Chondrocyte (in vitro differentiated cells): ENCODE measurements at regions not wholly inside any gene's neighbourhood (a gene's known extent, or its start where the extent isn't known, plus 50 kb on each side); places are given as distances from the start of the nearest gene placed in this dataset.

Experiments
- DNase-seq: peaks from one replicate; pipeline ENCODE4 v3.0.0; 2021; ENCODE audit warnings: mixed read lengths, low spot score
- H3K27ac Mint-ChIP-seq: one replicate; pipeline ENCODE4 v1.8.0; 2021; ENCODE audit warnings: mild to moderate bottlenecking, moderate library complexity, mixed read lengths; ENCODE audit not compliant: unreplicated experiment
- H3K27me3 Mint-ChIP-seq: 2 replicates; pipeline ENCODE4 v1.8.0; 2021; ENCODE audit warnings: low read depth, mixed read lengths
- H3K36me3 Mint-ChIP-seq: 2 replicates; pipeline ENCODE4 v1.8.0; 2021; ENCODE audit warnings: low read depth, mixed read lengths
- H3K4me1 Mint-ChIP-seq: 2 replicates; pipeline ENCODE4 v1.8.0; 2021; ENCODE audit warnings: low read depth, mild to moderate bottlenecking, mixed read lengths
- H3K4me3 Mint-ChIP-seq: one replicate; pipeline ENCODE4 v1.8.0; 2021; ENCODE audit warnings: mild to moderate bottlenecking, moderate library complexity, mixed read lengths; ENCODE audit not compliant: unreplicated experiment
- H3K9me3 Mint-ChIP-seq: 2 replicates; pipeline ENCODE4 v1.8.0; 2021; ENCODE audit warnings: low read depth, mixed read lengths
- CTCF ChIP-seq: fragments of 200-600 bp; sonication (generic); IDR thresholded peaks from 2 replicates; pipeline ENCODE4 v1.5.0; 2021; ENCODE audit warnings: antibody characterized with exemption, mild to moderate bottlenecking, moderate library complexity

DNA sequence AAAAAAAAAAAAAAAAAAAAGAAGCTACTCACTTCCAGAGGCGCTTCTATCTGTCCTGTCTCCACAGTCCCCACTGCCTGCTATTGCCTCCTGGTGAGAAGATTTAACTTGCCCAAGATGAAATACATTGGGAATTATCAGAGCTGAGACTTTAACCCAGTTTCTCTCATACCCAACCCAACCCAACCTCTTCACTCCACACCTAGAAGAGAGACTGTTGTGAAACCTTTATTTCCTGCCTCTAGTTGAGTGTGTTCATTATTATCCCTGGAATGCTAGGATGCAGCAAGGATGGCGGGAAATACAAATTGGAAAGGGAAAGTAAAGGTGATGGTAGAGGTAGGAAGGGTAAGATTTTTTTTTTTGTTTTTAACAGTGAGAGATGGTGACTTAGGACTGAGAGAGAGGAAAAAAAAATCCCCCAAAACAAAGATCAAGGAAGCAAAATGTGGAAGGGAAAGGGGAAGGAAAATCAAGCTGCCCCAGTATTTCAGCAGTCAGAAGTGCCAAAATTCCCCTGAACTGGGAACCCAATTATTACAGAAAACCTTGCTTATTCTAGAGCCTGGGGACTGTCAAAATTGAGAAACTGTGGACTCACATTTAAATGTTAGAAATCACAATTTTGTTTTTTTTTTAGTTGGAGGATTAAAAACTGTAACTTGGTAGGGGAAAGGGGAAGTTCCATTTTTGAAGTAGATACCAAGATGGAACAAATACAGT lies 253.0 kb downstream of the PTTG2 start:
- TF ChIP-seq CTCF, result no peak
- Mint-ChIP-seq H3K4me3 (no peak overlapping the region), H3K4me1 (peaks cover 28% of the 10 kb centered on the region), H3K27ac (no peak overlapping the region), H3K27me3 (no peaks in the 10 kb centered on the region), H3K36me3 (peaks cover 2% of the 10 kb centered on the region), H3K9me3 (peaks cover 6% of the 10 kb centered on the region)
- DNase-seq, result no peak

- H3K9me3 Mint-ChIP-seq, result no peaks in the 10 kb centered on the region
- no peak overlapping the region for H3K27ac Mint-ChIP-seq
These were observed 262.7 kb downstream of the PTTG2 start for GRCh38 chr4:38222892-38223291.

GRCh38 chr4:38223306-38223705 lies 263.1 kb downstream of the PTTG2 start:
- peaks cover 2% of the 10 kb centered on the region for H3K36me3 Mint-ChIP-seq
- H3K27ac Mint-ChIP-seq, result no peak overlapping the region
- no peaks in the 10 kb centered on the region for H3K4me1 Mint-ChIP-seq
- no peak for TF ChIP-seq CTCF
- DNase-seq, result no peak
- H3K27me3 Mint-ChIP-seq, result no peaks in the 10 kb centered on the region
- H3K9me3 Mint-ChIP-seq, result no peaks in the 10 kb centered on the region
- H3K4me3 Mint-ChIP-seq, result no peak overlapping the region

More at GRCh38 chr4:38222892-38223291, 262.7 kb downstream of the PTTG2 start:
- Mint-ChIP-seq H3K36me3 (peaks cover 2% of the 10 kb centered on the region), H3K4me1 (no peaks in the 10 kb centered on the region), H3K4me3 (no peak overlapping the region), H3K27me3 (no peaks in the 10 kb centered on the region)
- DNase-seq, result no peak
- TF ChIP-seq CTCF, result no peak

DNA sequence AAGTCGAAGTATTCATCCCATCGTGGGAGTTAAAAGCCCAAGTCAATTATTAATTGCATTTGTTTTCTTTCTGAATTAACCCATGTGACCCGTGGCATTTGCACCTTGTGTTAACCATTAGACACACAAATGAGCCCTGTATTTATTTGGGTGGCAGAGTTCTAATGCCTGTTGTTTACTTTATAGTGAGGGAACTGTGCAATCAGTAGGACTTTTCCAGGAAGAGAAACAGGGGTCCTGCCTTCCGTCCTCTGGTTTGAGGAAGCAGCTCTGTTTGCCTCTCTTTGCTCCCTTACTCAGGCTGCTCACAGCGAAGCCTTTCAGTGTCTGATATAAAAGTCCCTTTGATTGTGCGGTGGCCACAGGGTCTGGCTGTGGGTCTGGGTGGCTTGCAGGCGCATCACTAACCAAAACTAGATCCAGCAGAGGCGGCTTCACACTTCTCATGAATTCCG lies 263.6 kb downstream of the PTTG2 start:
- DNase-seq, result no peak
- no peaks in the 10 kb centered on the region for H3K27me3 Mint-ChIP-seq
- H3K9me3 Mint-ChIP-seq, result no peaks in the 10 kb centered on the region
- no peak for TF ChIP-seq CTCF
- peaks cover 2% of the 10 kb centered on the region for H3K36me3 Mint-ChIP-seq
- no peaks in the 10 kb centered on the region for H3K4me1 Mint-ChIP-seq
- no peak overlapping the region for H3K27ac Mint-ChIP-seq
- no peak overlapping the region for H3K4me3 Mint-ChIP-seq

GRCh38 chr4:38224850-38225249 lies 264.7 kb downstream of the PTTG2 start:
- H3K36me3 Mint-ChIP-seq, result peaks cover 2% of the 10 kb centered on the region
- no peak for DNase-seq
- no peak overlapping the region for H3K27ac Mint-ChIP-seq
- H3K27me3 Mint-ChIP-seq, result no peaks in the 10 kb centered on the region
- H3K4me3 Mint-ChIP-seq, result no peak overlapping the region
- no peaks in the 10 kb centered on the region for H3K4me1 Mint-ChIP-seq
- H3K9me3 Mint-ChIP-seq, result no peaks in the 10 kb centered on the region
- no peak for TF ChIP-seq CTCF
